H1 (cell line): ENCODE measurements at regions not wholly inside any gene's neighbourhood (a gene's known extent, or its start where the extent isn't known, plus 50 kb on each side); places are given as distances from the start of the nearest gene placed in this dataset.

Source experiments
- TAF7 ChIP-seq: optimal IDR thresholded peaks from 2 replicates; pipeline ENCODE3; 2011; ENCODE audit warnings: low read depth, mild to moderate bottlenecking, inconsistent platforms, low read length, moderate library complexity, borderline replicate concordance

DNA sequence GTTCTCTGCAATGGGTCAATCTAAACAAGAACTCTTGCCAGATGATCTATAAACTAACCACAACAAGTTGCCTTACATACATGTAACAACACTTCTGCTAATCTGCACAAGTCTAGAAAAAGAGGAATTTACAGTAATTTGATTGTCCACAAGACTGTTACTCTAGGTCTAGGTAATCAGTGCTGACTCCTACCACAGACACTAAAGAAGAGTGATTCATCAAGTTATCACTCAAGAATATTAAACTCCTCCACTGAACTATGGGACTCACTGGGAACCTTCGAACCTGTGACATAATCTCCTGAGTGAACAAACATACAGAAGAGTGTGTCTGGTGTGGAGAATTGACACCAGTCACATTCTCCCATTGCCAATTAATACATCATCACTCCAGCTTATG lies 138.3 kb downstream of the ANXA2 start (continued):
- TF ChIP-seq TAF7, result no peak
